Stimulated activated naive B cell treated with anti-CD40 and anti-IgM and Interleukin-4, amounts not matched to agents 10 μg/mL and 1 μg/mL and 100 μg/mL, for 72 hours (primary cell): ENCODE measurements at regions not wholly inside any gene's neighbourhood (a gene's known extent, or its start where the extent isn't known, plus 50 kb on each side); places are given as distances from the start of the nearest gene placed in this dataset.
"Not testable (repeated sequence)": the region's sequence is repeated elsewhere in the genome, so short reads cannot be mapped to it uniquely, and the experiment has no call there.

Experiments
- ATAC-seq, 2 donors: fragments of 150-1000 bp; cut with Tn5 transposase; replicated peaks; 2 replicates each; pipeline ENCODE4 v1.10.0; 2021; ENCODE audit warnings: moderate library complexity in 1 of 2
- DNase-seq: peaks from one replicate; pipeline ENCODE4 v3.0.0; 2021
- H3K27ac Mint-ChIP-seq: one replicate; pipeline ENCODE4 v1.8.0; 2022; ENCODE audit warnings: mild to moderate bottlenecking, mixed read lengths
- H3K27me3 Mint-ChIP-seq, 2 donors: one replicate each; pipeline ENCODE4 v1.8.0; 2022; ENCODE audit warnings: mixed read lengths in 2 of 2
- H3K36me3 Mint-ChIP-seq, 2 donors: one replicate each; pipeline ENCODE4 v1.8.0; 2022; ENCODE audit warnings: mixed read lengths in 2 of 2, mild to moderate bottlenecking in 1 of 2
- H3K4me1 Mint-ChIP-seq, 2 donors: one replicate each; pipeline ENCODE4 v1.8.0; 2022; ENCODE audit warnings: mixed read lengths in 2 of 2, mild to moderate bottlenecking in 1 of 2
- H3K4me3 Mint-ChIP-seq, 2 donors: one replicate each; pipeline ENCODE4 v1.8.0; 2022; ENCODE audit warnings: mild to moderate bottlenecking in 2 of 2, mixed read lengths in 2 of 2, moderate library complexity in 1 of 2
- H3K9me3 Mint-ChIP-seq, 2 donors: one replicate each; pipeline ENCODE4 v1.8.0; 2022; ENCODE audit warnings: mixed read lengths in 2 of 2, mild to moderate bottlenecking in 1 of 2

DNA sequence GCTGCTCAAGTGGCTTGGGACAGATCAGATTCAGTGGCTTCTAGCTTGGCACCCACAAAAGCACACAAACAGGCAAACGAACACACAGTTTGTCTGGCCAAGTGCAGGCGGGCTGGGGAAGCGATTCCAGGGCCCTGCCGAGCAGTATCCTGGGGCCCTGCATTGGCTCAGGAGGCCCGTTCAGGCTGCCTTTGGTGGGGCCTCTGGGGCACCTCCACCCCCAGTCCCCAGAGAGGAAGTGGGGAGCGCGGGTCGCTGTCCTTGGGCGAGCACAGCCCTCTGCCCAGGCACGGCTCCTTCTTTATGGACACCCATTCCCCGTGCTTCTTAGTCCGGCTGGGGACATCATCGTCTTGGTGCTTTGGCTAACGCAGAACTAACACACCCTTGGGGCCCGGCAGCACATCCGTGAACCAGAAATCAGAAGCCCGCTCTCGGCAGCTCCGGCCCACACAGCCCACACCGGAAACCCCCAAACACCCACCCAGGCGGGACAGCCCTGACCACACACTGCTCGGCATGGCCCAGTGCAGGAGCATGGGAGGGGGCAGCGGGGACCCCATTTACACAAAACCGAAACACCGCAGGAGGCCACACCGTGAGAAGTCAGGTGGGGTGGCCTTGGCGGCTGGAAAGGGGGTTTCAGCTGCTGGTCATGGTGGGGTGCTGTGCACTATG, 4364.5 kb upstream of the TPTE start:
- not testable (repeated sequence) for H3K36me3 Mint-ChIP-seq, H3K9me3 Mint-ChIP-seq, DNase-seq, H3K27ac Mint-ChIP-seq, H3K4me3 Mint-ChIP-seq, H3K4me1 Mint-ChIP-seq, H3K27me3 Mint-ChIP-seq
- ATAC-seq = peak; percentile 54 to 64

DNA sequence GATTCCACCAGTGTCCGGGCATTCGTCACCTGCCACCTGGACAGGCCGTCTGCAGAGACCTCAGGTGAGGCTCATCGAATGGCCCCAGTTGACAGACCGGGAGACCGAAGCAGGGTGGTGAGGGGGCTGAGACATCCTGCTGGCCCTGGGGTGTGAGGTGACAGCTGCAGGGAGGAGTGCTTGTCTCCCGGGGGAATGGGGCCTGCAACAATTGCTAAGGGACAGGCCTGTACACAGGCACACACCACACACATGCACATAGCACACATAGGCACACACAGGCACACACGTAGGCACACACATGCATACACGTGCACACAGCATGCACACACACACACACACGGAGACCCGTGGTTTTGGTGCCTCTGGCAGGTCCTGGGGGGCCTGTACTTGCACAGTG, 4363.9 kb upstream of the TPTE start:
- not testable (repeated sequence) for H3K36me3 Mint-ChIP-seq, H3K4me1 Mint-ChIP-seq, H3K9me3 Mint-ChIP-seq, H3K27me3 Mint-ChIP-seq, DNase-seq, H3K4me3 Mint-ChIP-seq, H3K27ac Mint-ChIP-seq
- peak; percentile 53 to 57 for ATAC-seq

DNA sequence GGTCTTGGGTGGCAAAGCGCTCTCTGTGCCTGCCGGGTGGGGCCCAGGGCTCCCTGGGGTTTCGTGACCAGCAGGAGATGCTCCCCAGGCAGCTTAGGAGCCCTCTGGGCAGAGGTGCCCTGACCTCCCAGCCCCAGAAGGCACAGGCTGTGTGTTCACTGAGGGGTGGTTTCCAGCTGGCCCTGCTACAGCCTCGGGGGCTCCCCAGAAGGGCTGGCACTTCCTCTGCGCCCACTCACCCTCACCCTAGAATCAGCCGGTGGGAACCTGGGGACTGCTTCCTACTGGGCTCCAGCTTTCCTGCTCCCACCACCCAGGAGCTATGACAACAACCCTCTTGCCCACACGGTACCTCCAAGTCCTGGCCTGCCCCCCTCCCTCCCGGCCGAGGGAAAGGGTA, 4363.2 kb upstream of the TPTE start:
- H3K9me3 Mint-ChIP-seq, H3K36me3 Mint-ChIP-seq, H3K27me3 Mint-ChIP-seq, H3K27ac Mint-ChIP-seq, DNase-seq, H3K4me3 Mint-ChIP-seq, H3K4me1 Mint-ChIP-seq: not testable (repeated sequence)
- peak; percentile 69 to 77 for ATAC-seq
